NCI-H774 (cell line): ENCODE measurements at regions not wholly inside any gene's neighbourhood (a gene's known extent, or its start where the extent isn't known, plus 50 kb on each side); places are given as distances from the start of the nearest gene placed in this dataset.
"Not testable (repeated sequence)": the region's sequence is repeated elsewhere in the genome, so short reads cannot be mapped to it uniquely, and the experiment has no call there.

Experiments used
- DNase-seq: peaks from one replicate; lab custom pipeline; 2025; lab: John Stamatoyannopoulos, UW

DNA sequence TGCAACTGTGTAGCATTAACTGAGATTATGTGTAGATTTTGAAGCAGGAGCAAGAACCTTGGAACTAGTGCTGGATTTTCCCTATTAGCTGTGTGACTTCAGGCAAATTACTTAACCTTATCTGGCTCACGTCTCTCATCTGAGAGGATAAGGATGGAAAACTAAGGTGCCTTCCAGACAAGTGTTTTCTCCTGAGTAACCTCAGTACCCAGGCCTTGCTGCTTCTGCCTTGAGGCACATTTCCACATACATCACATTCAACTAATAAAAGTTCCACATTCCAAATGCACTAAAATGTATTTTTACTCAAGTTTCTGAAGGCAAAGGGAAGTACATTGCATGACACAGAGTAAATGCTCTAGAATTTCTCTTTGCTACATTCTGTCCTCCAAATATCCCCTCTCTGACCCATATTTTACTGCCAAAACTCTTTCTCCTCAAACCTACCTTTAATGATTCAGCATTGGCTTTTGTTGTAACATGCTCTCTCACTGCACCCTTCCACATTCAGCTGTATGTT lies 195.4 kb upstream of the ADGRL3 start:
- DNase-seq: no peak

DNA sequence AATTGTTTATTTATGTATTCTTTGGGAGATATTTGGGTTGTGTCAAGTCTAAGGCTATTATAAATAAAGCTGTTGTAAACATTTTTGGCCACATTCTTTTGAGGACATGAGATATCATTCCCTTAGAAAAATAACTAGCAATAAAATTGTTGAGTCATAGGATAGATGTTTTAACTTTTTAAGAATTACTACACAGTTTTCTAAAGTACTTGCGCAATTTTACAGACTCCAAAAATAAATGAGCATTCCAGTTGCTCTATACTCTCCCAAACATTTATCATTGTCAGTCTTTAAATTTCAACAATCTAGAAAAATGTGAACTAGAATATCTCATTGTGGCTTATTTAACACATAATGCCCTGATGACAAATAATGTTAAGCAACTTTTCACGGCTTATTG lies 189.1 kb upstream of the ADGRL3 start:
- DNase-seq: no peak

DNA sequence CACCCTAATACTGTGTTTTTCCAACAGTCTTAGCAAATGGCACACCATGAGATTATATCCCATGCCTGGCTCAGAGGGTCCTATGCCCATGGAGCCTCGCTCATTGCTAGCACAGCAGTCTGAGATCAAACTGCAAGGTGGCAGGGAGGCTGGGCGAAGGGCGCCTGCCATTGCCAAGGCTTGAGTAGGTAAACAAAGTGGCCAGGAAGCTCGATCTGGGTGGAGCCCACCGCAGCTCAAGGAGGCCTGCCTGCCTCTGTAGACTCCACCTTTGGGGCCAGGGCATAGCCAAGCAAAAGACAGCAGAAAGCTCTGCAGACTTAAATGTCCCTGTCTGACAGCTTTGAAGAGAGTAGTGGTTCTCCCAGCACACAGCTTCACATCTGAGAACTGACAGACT lies 188.2 kb upstream of the ADGRL3 start:
- not testable (repeated sequence) for DNase-seq

DNA sequence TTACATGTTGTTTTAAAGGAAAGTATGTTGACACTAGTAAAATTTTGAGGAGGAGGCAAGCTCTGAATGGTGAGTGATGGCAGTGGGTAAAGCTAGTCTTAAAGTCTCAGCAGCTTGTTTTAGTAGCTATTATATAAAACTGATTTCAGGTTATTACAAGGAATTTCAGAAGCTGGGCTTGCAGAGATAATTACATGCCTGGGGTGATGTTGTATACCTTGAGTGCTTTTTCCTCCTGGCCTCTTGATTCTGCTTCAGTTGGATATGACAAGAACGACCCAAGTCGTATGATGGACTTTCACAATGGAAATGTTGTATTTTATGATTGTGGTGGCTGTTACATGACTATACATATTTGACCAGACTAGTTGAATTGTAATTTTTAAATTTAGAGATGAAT lies 175.5 kb upstream of the ADGRL3 start:
- no peak for DNase-seq

DNA sequence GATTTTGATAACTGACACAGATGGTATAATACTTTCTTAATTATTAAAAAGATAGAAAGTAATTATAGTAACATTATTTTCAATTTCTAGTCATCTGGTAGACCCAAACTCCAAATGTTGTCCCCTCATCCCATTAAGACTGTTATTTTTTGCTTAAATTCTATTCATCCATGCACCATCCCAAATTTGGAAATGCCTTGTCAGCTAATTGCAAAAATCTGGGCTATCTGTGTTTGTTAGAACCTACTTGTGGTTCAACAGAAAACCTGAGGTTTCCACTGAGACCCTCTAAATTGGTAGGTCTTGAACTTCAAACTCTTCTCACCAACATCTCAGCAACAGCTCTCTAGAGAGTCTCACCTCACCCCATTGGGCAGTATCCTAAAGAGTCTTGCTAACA lies 172.2 kb upstream of the ADGRL3 start:
- no peak for DNase-seq

DNA sequence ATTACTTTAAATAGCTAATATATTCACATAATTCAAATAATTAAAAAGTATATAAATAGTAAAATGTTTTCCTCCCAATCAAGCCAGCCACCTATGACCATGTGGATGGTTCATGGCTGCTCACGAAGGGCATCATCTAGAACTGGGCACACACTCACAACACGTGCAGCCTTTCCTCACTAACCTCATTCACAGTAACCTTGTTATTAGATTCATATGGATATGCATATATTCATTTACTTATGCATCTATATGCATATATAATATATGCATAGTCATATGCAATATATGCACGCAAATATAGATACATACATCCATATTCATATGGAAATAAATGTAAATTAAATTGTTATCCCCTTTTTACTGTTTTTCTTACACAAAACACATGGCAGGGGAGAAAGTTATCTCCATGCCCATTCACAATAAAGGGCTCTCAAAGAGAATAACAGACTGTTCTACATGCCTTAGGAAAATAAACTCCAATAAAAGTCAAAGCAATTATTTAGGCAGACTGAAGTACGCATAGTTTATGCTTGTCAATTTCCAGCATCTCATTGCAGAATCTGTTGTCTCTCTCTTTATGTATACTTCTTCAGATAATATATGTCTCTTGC lies 163.9 kb upstream of the ADGRL3 start:
- no peak for DNase-seq

DNA sequence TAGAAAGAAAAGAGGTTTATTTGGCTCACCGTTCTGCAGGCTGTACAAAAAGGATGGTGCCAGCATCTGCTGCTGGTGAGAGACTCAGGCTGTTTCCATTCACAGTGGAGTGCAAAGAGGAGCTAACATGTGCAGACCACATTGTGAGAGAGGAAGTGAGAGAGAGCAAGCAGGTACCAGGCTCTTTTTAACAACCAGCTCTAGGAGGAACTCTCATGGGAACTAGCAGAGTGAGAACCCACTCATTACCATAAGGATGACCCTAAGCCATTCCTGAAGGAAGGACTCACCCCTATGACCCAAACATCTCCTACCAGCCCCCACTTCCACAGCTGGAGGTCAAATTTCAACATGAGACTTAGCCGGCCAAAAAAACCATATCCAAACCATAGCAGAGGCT lies 158.6 kb upstream of the ADGRL3 start:
- DNase-seq: no peak

DNA sequence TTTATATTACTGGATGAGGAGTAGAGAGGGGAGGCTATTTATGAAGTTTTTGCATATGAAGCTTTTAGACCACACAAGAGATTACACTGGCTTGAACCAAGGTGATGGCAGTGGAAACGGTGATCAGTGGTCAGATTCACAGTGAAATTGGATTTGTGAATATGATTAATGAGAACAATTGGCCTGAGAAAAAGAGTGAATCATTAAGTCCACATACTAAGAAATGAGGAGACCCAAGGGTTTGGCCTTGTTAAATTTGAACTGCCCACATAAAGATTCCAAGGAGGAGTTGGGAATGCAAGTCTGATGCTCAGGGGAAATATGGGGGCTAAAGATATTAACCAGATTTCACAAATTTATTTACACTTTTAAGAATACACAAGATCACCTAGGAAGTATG lies 155.3 kb upstream of the ADGRL3 start:
- no peak for DNase-seq

DNA sequence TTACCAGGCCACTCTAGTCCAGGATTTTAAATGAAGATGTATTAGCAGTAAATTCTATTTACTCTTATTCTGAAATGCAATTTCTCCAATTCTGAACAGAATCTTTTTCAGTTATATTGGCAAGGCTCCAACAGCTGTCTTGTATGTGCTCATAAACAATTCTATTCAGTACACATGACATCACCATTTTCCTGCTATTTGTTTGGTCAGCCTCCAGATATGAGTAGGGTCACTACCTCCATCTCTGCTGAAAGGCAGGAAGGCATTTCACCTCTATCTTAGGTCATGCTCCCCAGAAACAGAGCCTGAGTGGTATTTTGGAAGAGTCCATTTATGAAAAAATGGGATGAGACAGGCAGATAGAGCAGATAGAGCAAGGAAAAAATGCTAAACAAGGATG lies 151.1 kb upstream of the ADGRL3 start:
- peak; percentile 2 for DNase-seq

DNA sequence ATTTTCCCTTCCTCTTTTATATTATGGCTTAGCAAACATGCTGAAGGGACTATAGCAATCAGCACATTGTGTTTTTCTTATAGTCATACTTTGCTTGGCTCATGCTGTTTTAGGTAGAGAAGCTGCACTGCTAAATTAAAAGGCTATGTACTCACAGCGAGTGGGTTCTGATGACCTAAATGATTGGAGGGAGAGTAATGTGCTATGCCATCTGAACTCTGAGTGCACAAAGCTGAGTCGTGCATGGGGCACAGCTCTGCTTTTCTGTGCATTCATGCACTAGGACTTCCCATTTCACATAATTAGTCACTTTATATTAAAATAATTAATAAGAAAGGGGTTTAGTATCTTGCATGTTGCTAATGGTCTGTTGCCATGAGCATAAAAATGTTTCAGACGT lies 132.7 kb upstream of the ADGRL3 start:
- DNase-seq: no peak

DNA sequence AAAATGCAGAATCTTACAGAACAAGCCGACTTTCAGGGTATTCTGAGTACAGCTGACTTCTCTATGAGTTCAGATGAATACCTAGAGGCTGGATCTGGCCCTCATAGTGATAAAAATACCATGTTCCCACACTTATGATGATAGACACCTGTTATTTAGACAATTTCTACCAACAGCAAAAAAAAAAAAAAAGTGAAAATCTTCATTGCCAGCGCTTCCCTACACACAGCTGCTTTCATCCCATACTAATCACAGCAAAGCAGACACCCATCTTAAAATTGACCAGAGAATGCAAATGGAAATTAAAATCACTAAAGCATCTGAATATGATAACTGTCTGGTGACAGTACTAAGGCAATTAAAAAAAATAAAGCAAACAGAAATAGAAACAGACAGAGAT lies 132.1 kb upstream of the ADGRL3 start:
- no peak for DNase-seq

DNA sequence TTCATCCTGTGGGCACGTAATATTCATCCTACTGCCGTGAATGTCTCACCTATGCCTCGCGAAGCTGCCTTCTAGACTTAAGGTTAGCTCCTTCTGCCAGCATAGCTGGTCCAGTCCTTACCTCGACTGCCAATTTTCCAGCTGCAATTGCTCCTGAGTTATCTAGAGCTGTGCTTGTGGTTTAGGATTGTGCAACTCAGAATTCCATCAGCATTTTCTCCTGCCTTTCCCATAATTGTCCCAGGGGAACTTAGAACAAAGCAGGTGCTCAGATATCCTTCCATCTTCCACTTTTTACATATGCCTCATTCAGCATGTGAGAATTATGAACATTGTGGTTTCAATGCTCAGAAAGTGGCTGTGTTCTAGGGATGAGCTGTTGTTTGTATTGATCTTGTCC lies 131.4 kb upstream of the ADGRL3 start:
- DNase-seq: no peak

DNA sequence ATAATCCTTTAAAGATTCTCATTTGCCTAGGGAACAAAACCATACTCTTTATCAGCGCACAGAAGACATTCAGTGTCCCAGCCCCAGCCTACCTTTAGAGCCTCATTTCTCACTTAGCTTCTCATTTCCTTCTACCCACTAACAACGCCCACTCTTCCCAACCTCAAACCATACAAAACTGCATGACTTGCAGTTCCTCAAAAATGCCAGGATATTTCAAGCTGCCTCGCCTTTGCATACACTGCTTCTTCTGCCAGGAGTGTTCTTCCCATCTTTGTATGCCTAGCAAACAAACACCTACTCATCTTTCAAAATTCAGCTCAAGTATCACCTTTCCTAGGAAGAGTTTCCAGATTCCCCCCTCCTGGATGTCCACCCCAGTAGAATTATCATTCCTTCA lies 129.9 kb upstream of the ADGRL3 start:
- no peak for DNase-seq

DNA sequence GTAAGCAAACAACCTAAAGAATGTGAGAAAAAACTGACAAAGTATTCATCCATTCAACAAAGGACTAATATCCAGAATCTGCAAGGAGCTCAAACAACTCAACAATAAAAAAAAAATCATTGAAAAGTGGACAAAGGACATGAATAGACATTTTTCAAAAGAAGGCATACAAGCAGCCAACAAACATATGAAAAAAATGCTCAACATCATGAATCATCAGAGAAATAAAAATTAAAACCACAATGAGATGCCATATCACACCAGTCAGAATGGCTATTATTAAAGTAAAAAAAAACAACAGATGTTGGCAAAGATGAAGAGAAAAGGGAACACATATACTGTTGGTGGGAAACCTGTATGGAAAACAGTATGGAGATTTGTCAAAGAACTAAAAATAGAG lies 120.7 kb upstream of the ADGRL3 start:
- DNase-seq: no peak

DNA sequence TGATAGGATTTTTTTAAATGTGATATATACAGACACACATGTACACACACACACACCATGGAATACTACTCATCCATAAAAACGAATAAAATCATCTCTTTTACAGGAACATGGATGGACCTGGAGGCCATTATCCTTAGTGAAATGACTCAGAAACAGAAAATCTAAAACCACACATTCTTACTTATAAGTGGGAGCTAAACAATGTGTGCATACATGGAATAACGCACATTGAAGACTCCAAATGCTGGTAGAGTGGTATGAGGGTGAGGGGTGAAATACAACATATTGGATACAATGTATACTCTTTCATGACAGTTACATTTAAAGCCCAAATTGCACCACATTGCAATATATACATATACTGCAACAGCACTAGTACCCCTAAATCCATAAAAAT lies 120.2 kb upstream of the ADGRL3 start:
- no peak for DNase-seq

DNA sequence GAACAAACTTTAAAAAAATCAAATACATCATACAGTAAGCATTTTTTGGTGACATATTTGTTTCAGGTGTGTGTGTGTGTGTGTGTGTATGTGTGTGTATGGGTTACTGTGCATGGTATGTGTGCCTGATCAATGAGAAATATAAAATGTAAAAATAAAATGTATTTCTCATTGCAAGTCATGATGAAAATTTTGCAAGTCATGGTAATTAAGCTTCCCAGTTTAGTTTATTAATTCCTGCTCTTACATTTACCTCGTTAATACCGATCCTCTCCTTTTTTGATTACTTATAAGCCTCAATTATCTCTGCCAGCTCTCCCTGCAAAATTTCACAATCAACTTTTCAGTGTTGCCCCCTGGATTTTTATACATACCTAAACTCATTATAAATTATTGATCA lies 114.6 kb upstream of the ADGRL3 start:
- DNase-seq: no peak

DNA sequence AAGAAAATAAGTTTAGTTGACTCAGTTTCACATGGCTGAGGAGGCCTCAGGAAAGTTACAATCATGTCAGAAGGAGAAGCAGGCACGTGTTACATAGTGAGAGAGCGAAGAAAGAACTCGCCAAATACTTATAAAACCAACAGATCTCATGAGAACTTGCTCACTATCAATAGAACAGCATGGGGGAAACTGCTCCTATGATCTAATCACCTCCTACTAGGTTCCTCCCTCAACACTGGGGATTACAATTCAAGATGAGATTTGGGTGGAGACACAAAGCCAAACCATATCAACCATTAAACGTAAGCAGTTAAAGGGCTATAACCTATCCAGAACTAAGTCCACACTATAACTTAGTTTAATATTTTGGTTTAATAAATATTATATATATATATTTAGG lies 113.8 kb upstream of the ADGRL3 start:
- no peak for DNase-seq

DNA sequence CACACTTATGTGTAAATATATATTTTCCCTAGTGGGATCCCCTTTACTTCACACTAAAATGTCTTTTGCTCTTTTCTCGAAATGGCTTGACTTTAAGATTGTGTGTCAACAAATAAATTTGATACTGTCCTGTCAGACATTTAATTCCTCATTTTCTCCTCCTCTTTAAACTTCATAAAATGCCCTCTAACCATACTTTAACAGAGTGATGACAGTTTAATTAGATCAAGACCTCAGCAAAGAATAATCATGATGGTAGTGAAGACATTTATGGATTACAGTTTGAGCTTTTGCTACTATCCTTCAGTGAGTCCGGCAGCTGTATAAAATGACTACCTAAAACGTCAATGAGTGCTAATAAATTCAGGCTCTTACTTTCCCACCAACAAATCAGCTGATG lies 113.1 kb upstream of the ADGRL3 start:
- DNase-seq: no peak

DNA sequence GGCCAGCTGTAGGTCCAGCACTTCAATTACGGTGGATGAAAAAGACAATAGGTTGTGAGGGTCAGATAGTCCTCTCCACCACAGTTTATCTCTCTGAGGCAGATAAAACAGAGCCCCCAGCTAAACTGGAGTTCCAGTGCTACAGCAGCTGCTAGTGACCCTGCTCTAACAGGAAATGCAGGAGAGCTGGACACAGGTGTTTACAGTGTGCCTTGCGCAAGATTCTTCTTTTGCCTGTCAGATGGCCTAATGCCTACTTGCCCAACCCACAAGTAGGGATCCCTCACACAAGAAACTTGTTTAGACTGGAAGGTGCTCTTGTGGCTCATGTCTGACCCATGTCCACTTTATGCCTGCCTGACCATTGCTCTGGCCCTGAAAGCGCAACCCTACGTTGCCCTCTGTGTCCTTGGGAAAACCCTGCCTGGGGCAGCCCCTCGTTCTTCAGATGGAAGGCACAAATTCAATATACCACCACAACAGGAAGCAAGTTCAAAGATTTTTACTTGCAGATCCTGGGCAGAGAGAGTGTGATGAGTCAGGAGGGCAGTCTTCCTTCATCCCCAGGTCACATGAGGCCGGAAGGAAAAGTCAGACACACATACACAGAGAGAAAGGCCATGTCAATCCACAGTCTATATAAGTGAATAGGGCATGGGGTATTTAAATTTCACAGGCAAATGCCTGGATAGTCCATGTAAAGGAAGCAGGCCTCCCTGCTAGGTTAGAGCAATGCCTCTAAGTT lies 105.1 kb upstream of the ADGRL3 start:
- DNase-seq: no peak

DNA sequence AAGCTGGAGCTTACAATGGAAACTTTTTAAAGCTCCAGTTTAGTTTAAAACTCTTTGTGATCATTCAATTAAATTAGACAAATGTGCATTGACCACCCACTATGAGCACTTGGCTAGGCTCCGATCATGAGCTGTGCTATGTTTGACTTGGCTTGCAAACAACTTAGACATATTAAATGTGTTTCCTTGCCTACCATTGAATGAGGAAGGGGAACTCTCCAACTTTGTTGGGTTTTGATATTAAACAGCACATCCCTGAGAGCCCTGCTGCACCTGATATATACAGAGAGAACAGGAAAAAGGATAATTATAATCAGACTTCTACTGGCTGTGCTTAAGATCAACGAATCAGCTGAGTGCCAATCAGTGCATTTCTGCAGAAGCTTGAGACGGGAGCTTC lies 71.4 kb upstream of the ADGRL3 start:
- DNase-seq: no peak

DNA sequence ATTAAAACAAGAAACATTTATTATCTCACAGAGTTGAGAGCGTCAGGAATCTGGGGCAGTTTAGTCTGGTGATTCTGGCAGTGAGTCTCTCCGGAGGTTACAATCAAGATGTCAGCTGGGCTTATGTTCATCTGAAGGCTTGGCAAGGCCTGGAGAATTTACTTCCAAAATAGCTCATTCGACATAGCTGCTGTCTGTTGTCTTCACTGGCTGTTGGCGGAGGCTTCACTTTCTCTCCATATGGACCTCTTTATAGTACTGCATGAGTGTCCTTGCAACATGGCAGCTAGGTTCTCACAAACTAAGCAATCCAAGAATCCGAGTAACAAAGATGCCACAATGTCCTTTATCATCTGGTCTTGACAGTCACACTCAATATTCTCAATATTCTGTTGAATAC lies 70.2 kb upstream of the ADGRL3 start:
- no peak for DNase-seq

DNA sequence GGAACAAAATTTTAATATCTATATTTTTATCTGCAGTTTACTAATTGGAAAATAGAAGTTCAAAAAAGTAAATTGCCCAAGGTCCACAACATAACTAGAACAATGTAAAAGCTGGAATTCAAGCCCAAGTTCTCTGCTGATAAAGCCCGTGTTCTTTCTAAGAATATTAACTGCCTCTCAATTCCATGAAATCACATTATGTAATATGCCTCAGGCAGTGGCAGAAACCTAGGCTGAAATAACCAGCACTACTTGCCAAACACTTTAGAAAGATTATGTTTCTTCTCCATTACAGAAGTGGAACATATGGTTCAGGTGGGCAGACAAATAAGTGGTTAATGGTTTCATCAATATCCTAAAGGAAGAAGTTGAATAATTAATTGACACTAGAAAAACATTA lies 56.7 kb upstream of the ADGRL3 start:
- no peak for DNase-seq

DNA sequence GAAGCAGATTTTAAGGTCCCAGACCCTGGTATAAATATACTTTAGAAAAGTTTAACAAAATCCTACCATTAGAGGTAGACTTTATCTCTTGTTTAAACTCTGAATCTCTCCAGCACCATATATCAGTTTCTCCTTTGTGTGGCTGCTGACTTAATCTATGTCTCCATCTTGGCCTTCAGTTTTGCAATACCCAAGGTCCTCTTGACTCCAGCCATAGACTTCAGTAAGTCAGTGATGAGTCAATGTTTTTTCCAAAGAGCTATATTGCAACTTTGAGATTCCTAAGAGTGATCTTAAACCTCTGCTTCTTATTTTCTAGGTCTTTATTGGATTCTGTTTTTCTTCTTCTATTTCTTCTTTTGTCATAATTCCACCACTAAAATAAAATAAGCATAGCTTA lies 50.8 kb upstream of the ADGRL3 start:
- no peak for DNase-seq
